ENCODE measurements at regions not wholly inside any gene's neighbourhood (a gene's known extent, or its start where the extent isn't known, plus 50 kb on each side); places are given as distances from the start of the nearest gene placed in this dataset.

DNA sequence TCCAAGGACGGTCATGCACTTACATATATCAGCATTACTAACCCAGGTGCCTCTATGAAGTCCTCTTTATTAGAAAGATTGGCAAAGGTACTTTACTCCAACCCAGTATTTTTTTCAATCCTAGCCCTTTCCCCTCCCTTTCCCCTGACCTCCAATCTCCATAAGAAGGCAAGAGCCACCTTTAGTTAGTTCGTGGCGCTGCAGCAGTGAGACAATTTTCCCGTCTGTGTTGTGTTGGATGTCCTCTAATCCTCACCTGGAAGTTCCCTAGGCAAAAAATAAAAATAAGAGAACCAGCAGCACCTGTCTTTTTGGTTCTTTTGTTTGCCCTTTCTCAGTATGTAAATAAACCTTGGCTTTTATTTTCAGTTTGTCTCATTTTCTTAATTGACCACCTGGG lies 439.6 kb upstream of the LRFN5 start:
- Histone ChIP-seq H3K9ac (ENCODE audit: low read depth in 1 of 2, low read length in 2 of 2) (no peak overlapping the region), H3K27ac (ENCODE audit: low read depth in 1 of 2, low read length in 2 of 2) (no peak overlapping the region), H3K4me1 (ENCODE audit: control insufficient read depth in 4 of 4, insufficient read depth in 4 of 4, low read length in 3 of 4) (no peaks in the 10 kb centered on the region), H3K36me3 (ENCODE audit: control insufficient read depth in 4 of 4, insufficient read depth in 3 of 4, low read depth in 1 of 4, low read length in 3 of 4) (no peaks in the 10 kb centered on the region), H3K27me3 (ENCODE audit: control insufficient read depth in 4 of 4, insufficient read depth in 4 of 4, low read length in 3 of 4) (no peaks in the 10 kb centered on the region), H3K9me3 (ENCODE audit: control insufficient read depth in 4 of 4, low read length in 3 of 4) (no peaks in the 10 kb centered on the region), H3K4me3 (ENCODE audit: low read depth in 1 of 3, low read length in 3 of 3) (no peak overlapping the region)
- WGBS = 85% methylated on average over 4 of the region's 4 CpGs
- DNase-seq (ENCODE audit: low spot score) = no peak
- TF ChIP-seq HNF4A (conservative IDR thresholded peaks at IDR 0.05) (no peak), RXRA (IDR thresholded peaks at IDR 0.05) (no peak), YY1 (IDR thresholded peaks at IDR 0.05) (no peak), JUND (IDR thresholded peaks at IDR 0.05) (no peak)
- TF ChIP-seq, protein P1, sequence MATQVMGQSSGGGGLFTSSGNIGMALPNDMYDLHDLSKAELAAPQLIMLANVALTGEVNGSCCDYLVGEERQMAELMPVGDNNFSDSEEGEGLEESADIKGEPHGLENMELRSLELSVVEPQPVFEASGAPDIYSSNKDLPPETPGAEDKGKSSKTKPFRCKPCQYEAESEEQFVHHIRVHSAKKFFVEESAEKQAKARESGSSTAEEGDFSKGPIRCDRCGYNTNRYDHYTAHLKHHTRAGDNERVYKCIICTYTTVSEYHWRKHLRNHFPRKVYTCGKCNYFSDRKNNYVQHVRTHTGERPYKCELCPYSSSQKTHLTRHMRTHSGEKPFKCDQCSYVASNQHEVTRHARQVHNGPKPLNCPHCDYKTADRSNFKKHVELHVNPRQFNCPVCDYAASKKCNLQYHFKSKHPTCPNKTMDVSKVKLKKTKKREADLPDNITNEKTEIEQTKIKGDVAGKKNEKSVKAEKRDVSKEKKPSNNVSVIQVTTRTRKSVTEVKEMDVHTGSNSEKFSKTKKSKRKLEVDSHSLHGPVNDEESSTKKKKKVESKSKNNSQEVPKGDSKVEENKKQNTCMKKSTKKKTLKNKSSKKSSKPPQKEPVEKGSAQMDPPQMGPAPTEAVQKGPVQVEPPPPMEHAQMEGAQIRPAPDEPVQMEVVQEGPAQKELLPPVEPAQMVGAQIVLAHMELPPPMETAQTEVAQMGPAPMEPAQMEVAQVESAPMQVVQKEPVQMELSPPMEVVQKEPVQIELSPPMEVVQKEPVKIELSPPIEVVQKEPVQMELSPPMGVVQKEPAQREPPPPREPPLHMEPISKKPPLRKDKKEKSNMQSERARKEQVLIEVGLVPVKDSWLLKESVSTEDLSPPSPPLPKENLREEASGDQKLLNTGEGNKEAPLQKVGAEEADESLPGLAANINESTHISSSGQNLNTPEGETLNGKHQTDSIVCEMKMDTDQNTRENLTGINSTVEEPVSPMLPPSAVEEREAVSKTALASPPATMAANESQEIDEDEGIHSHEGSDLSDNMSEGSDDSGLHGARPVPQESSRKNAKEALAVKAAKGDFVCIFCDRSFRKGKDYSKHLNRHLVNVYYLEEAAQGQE (IDR thresholded peaks at IDR 0.05) = no peak
- TF ChIP-seq, protein P2, sequence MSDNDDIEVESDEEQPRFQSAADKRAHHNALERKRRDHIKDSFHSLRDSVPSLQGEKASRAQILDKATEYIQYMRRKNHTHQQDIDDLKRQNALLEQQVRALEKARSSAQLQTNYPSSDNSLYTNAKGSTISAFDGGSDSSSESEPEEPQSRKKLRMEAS (IDR thresholded peaks at IDR 0.05) = no peak

DNA sequence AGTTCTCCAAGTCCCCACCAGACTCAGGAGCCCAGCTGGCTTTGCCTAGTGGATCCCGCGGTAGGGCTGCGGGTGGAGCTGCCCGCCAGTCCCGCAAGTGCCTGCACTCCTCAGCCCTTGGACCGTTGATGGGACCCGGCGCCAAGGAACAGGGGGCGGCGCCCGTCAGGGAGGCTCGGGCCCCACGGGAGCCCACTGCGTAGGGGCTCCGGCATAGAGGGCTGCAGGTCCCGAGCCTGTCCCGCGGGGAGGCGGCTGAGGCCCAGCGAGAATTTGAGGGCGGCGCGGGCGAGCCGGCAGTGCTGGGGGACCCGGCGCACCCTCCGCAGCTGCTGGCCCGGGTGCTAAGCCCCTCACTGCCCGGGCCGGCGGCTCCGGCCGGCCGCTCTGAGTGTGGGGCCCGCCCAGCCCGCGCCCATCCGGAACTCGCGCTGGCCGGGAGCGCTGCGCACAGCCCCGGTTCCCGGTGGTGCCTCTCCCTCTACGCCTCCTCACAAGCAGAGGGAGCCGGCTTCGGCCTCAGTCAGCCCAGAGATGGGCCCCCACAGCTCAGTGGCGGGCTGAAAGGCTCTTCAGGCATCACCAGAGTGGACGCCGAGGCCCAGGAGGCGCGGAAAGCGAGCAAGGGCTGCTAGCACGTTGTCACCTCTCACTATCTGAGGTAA lies 452.4 kb upstream of the LRFN5 start:
- Histone ChIP-seq H3K27ac (ENCODE audit: low read depth in 1 of 2, low read length in 2 of 2) (no peak overlapping the region), H3K9me3 (ENCODE audit: control insufficient read depth in 4 of 4, low read length in 3 of 4) (no peaks in the 10 kb centered on the region), H3K4me3 (ENCODE audit: low read depth in 1 of 3, low read length in 3 of 3) (no peak overlapping the region), H3K36me3 (ENCODE audit: control insufficient read depth in 4 of 4, insufficient read depth in 3 of 4, low read depth in 1 of 4, low read length in 3 of 4) (no peaks in the 10 kb centered on the region), H3K27me3 (ENCODE audit: control insufficient read depth in 4 of 4, insufficient read depth in 4 of 4, low read length in 3 of 4) (no peaks in the 10 kb centered on the region), H3K4me1 (ENCODE audit: control insufficient read depth in 4 of 4, insufficient read depth in 4 of 4, low read length in 3 of 4) (no peaks in the 10 kb centered on the region), H3K9ac (ENCODE audit: low read depth in 1 of 2, low read length in 2 of 2) (no peak overlapping the region)
- no peak for DNase-seq (ENCODE audit: low spot score)
- WGBS = 86% methylated on average over 56 of the region's 56 CpGs
- TF ChIP-seq HNF4A (conservative IDR thresholded peaks at IDR 0.05) (no peak), EGR1 (IDR thresholded peaks at IDR 0.05; ENCODE audit: low read depth in 2 of 2) (no peak), GABPA (IDR thresholded peaks at IDR 0.05 in 1 of 2, conservative IDR thresholded peaks at IDR 0.05 in 1 of 2) (no peak), NR2F2 (IDR thresholded peaks at IDR 0.05) (no peak), TAF1 (conservative IDR thresholded peaks at IDR 0.05) (no peak), RAD21 (IDR thresholded peaks at IDR 0.05) (no peak), RXRA (IDR thresholded peaks at IDR 0.05) (no peak)
- TF ChIP-seq, protein P2 (IDR thresholded peaks at IDR 0.05) = no peak

DNA sequence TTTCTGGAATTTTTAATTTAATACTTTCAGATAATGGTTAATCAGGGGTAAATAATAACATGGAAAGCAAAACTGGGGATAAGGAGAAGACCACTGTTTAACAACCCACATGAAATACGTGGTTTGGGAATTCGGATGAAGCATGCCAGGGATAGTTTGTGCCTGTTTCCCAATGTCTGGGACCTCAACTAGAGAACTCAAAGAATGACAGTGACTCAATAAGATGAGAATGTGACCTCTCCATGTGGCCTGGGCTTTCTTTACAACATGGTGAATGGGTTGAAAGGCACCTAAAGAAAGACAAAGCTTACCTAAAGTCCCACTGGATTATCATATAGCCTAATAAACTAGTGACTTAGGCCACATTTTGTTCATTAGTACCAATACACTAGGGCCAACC lies 460.3 kb upstream of the LRFN5 start:
- Histone ChIP-seq H3K9ac (ENCODE audit: low read depth in 1 of 2, low read length in 2 of 2) (no peak overlapping the region), H3K4me1 (ENCODE audit: control insufficient read depth in 4 of 4, insufficient read depth in 4 of 4, low read length in 3 of 4) (no peaks in the 10 kb centered on the region), H3K36me3 (ENCODE audit: control insufficient read depth in 4 of 4, insufficient read depth in 3 of 4, low read depth in 1 of 4, low read length in 3 of 4) (no peaks in the 10 kb centered on the region), H3K27ac (ENCODE audit: low read depth in 1 of 2, low read length in 2 of 2) (no peak overlapping the region), H3K4me3 (ENCODE audit: low read depth in 1 of 3, low read length in 3 of 3) (no peak overlapping the region), H3K9me3 (ENCODE audit: control insufficient read depth in 4 of 4, low read length in 3 of 4) (no peaks in the 10 kb centered on the region), H3K27me3 (ENCODE audit: control insufficient read depth in 4 of 4, insufficient read depth in 4 of 4, low read length in 3 of 4) (no peaks in the 10 kb centered on the region)
- TF ChIP-seq JUND (IDR thresholded peaks at IDR 0.05) (no peak), HNF4A (conservative IDR thresholded peaks at IDR 0.05) (no peak)
- WGBS = 91% methylated on average over 2 of the region's 2 CpGs
- DNase-seq (ENCODE audit: low spot score) = no peak
